ENCODE measurements at regions not wholly inside any gene's neighbourhood (a gene's known extent, or its start where the extent isn't known, plus 50 kb on each side); places are given as distances from the start of the nearest gene placed in this dataset.

DNA sequence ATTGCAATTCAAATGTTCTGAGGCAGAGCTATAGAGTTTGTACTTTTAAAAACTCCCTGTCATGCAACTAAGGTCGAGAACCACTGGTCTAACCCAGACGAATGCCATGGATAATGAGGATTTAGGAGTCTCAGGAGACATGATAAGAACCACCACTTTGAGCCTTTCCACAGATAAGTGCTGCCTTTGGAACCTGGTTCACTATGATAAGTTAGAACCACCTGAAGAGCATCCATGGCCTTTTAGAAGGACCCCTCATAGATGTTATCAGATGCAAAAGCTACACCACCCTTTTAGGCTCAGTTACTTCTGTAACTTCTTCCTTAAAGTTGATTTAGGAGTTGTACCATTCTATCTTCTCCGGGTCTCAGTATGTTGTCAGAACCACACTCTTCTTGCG lies 350.6 kb upstream of the CCL2 start:
- 65 to 82% methylated on average over 4 of the region's 4 CpGs for WGBS, 2 donors
- H3K27me3 ChIP-seq, result peaks cover 0 to 40% (median 0%) of the 10 kb centered on the region in 4 donors

GRCh38 chr17:33905338-33905800 lies 349.7 kb upstream of the CCL2 start:
- no peaks in the 10 kb centered on the region for H3K9me3 ChIP-seq
- H3K36me3 ChIP-seq, result no peaks in the 10 kb centered on the region
- TF ChIP-seq POLR2A (IDR thresholded peaks at IDR 0.05), result no peak
- TF ChIP-seq, protein P1, sequence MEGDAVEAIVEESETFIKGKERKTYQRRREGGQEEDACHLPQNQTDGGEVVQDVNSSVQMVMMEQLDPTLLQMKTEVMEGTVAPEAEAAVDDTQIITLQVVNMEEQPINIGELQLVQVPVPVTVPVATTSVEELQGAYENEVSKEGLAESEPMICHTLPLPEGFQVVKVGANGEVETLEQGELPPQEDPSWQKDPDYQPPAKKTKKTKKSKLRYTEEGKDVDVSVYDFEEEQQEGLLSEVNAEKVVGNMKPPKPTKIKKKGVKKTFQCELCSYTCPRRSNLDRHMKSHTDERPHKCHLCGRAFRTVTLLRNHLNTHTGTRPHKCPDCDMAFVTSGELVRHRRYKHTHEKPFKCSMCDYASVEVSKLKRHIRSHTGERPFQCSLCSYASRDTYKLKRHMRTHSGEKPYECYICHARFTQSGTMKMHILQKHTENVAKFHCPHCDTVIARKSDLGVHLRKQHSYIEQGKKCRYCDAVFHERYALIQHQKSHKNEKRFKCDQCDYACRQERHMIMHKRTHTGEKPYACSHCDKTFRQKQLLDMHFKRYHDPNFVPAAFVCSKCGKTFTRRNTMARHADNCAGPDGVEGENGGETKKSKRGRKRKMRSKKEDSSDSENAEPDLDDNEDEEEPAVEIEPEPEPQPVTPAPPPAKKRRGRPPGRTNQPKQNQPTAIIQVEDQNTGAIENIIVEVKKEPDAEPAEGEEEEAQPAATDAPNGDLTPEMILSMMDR (IDR thresholded peaks at IDR 0.05), result no peak
- H3K4me1 ChIP-seq, result no peaks in the 10 kb centered on the region
- intact Hi-C loops (cut with DNase I), result no loop called here
- 56 to 65% methylated on average over 3 of the region's 3 CpGs for WGBS, 2 donors
- DNase-seq, result no peak
- no peak overlapping the region for H3K27ac ChIP-seq
- H3K27me3 ChIP-seq, result peaks cover 0 to 33% (median 0%) of the 10 kb centered on the region in 4 donors
- no peak overlapping the region for H3K4me3 ChIP-seq

More for the DNA sequence above, 350.6 kb upstream of the CCL2 start:
- no peak overlapping the region for H3K4me3 ChIP-seq
- no peaks in the 10 kb centered on the region for H3K9me3 ChIP-seq
- H3K27ac ChIP-seq, result no peak overlapping the region
- H3K4me1 ChIP-seq, result no peaks in the 10 kb centered on the region
- intact Hi-C loops (cut with DNase I), result no loop called here
- no peaks in the 10 kb centered on the region for H3K36me3 ChIP-seq
- TF ChIP-seq, protein P1 (IDR thresholded peaks at IDR 0.05), result no peak
- no peak for TF ChIP-seq POLR2A (IDR thresholded peaks at IDR 0.05)
- no peak for DNase-seq

GRCh38 chr17:33908363-33909064 lies 346.6 kb upstream of the CCL2 start:
- no peak overlapping the region for H3K4me3 ChIP-seq
- TF ChIP-seq POLR2A (IDR thresholded peaks at IDR 0.05), result no peak
- TF ChIP-seq, protein P1 (IDR thresholded peaks at IDR 0.05), result no peak
- WGBS, 2 donors, result 41 to 53% methylated on average over 2 of the region's 2 CpGs
- intact Hi-C loops (cut with DNase I), result no loop called here
- DNase-seq, result no peak
- H3K36me3 ChIP-seq, result no peaks in the 10 kb centered on the region
- peaks cover 0 to 18% (median 0%) of the 10 kb centered on the region in 4 donors for H3K27me3 ChIP-seq
- H3K9me3 ChIP-seq, result no peaks in the 10 kb centered on the region
- H3K4me1 ChIP-seq, result no peaks in the 10 kb centered on the region
- no peak overlapping the region for H3K27ac ChIP-seq

DNA sequence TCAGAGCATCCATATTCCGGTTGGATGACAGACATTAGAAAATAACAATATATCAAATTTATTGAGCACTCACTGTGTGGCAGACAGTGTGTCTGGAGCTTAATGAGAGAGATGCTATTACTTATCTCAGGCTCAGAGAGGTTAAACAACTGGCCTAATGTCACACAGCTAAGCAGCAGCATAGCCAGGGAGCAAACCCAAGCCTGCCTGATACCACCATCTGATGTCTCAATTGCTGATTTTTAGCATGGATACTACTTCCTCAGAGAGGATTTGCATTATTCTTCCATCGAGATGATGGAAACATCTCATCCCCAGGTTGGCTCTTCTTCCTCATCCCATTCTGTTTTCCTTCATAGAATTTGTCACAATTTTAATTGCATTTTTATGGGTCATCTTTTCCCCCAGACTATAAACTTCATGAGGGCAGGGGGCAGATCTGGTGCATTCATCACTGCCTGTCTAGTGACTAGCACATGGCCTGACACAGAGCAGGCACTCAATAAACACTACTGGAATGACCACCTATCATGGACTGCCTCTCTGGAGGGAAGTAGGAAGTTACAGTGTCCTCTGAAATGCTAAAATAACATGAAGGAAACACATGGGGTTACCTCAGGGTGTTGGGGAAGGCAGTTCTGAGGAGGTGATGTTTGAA lies 344.8 kb upstream of the CCL2 start:
- intact Hi-C loops (cut with DNase I), result no loop called here

DNA sequence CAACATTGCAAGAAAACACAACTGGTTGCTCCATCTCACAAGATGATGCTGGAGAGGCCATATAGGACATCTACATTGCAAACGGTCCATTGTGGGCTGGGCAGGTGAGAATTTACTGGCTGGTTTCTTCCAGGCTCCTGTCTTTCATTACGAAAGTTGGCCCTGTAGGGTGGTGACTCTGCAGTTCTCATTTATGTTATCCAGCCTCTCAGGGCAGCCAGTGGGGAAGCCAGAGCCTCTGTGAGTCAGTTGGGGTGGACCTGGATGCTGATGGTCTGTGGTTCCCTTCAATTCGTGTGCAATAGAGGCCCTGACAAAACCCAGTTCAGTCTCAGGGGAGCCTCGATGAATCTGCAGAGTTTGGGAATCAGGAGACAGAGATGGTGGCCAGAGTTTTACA lies 341.0 kb upstream of the CCL2 start:
- Histone ChIP-seq H3K4me1 (no peaks in the 10 kb centered on the region), H3K4me3 (no peak overlapping the region), H3K27ac (no peak overlapping the region), H3K9me3 (no peaks in the 10 kb centered on the region), H3K36me3 (no peaks in the 10 kb centered on the region), H3K27me3 (peaks cover 0 to 28% (median 0%) of the 10 kb centered on the region in 4 donors)
- 68 to 71% methylated on average over 3 to 4 of the region's 4 CpGs for WGBS, 2 donors
- no peak for TF ChIP-seq POLR2A (IDR thresholded peaks at IDR 0.05)
- TF ChIP-seq, protein P1 (IDR thresholded peaks at IDR 0.05), result no peak
- DNase-seq, result no peak
- intact Hi-C loops (cut with DNase I), result no loop called here

More for the DNA sequence above, 344.8 kb upstream of the CCL2 start:
- H3K36me3 ChIP-seq, result no peaks in the 10 kb centered on the region
- H3K4me1 ChIP-seq, result no peaks in the 10 kb centered on the region
- TF ChIP-seq POLR2A (IDR thresholded peaks at IDR 0.05), result no peak
- H3K27ac ChIP-seq, result no peak overlapping the region
- no peaks in the 10 kb centered on the region for H3K9me3 ChIP-seq
- H3K4me3 ChIP-seq, result no peak overlapping the region
- DNase-seq, result no peak
- peaks cover 0 to 27% (median 0%) of the 10 kb centered on the region in 4 donors for H3K27me3 ChIP-seq
- 79 to 89% methylated on average over 2 of the region's 2 CpGs for WGBS, 2 donors

All from esophagus squamous epithelium (tissue), 5 donors.